ENCODE measurements at regions not wholly inside any gene's neighbourhood (a gene's known extent, or its start where the extent isn't known, plus 50 kb on each side); places are given as distances from the start of the nearest gene placed in this dataset.

- TF ChIP-seq FOXK2 (IDR thresholded peaks at IDR 0.05): no peak
- TF ChIP-seq ZNF622 (IDR thresholded peaks at IDR 0.05): no peak
- no peak for TF ChIP-seq STAT3 (IDR thresholded peaks at IDR 0.05; ENCODE audit: low read depth, low read length)
- no peak for TF ChIP-seq RCOR1 (conservative IDR thresholded peaks at IDR 0.05; ENCODE audit: low read depth, low read length)
- TF ChIP-seq TCF3 (IDR thresholded peaks at IDR 0.05; ENCODE audit: borderline replicate concordance, insufficient read depth, low read depth, low read length): no peak
- TF ChIP-seq SUZ12 (IDR thresholded peaks at IDR 0.05; ENCODE audit: unreplicated experiment): no peak
Measured at GRCh38 chr7:13144673-13145072, 457.2 kb downstream of the ARL4A start (continued).

DNA sequence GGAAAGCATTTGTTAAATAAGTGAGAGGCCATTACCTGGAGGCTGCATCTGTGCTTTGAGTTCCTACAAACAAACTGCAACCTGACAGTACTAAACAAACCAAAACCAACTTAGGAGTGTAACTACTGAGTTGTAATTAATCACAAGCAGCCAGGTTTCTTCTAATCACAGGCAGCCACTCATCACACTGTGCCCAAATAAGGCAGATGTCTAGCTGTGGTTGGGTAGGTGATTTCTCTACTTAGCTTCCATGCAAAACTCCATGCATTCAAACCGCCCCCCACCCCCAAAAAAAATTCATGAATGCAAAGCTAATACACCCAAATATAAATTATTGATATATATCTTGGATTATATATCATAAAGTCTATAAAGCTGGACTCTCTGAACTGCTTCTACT is 461.1 kb downstream of the ARL4A start:
- H3K4me2 ChIP-seq (ENCODE audit: control insufficient read depth, insufficient read depth): no peak overlapping the region
- no peaks in the 10 kb centered on the region for H4K20me1 ChIP-seq (ENCODE audit: control insufficient read depth, insufficient read depth)
- RAD21 ChIA-PET (ENCODE audit: unreplicated experiment): no interaction called here
- H3K9me3 ChIP-seq (replicated peaks; ENCODE audit: control insufficient read depth, insufficient read depth, low read length): no peaks in the 10 kb centered on the region
- 0% methylated on average over 1 of the region's 1 CpG for WGBS (ENCODE audit: insufficient coverage, insufficient replicate concordance, low lambda C conversion rate, missing lambda C conversion rate)
- no peaks in the 10 kb centered on the region for H3K79me2 ChIP-seq (ENCODE audit: control insufficient read depth, insufficient read depth, low read length)
- H3K9ac ChIP-seq (ENCODE audit: control insufficient read depth, insufficient read depth, low read length): no peak overlapping the region
- H3K4me3 ChIP-seq: no peak overlapping the region
- DNase-seq (ENCODE audit: low read depth, low spot score) (no peak), FAIRE-seq (no peak), ATAC-seq (no peak)
- no TSS peak for BruUV-seq (replicated peaks)
- intact Hi-C loops (cut with micrococcal nuclease; ENCODE audit: unreplicated experiment): no loop called here
- no peak overlapping the region for H3K27ac ChIP-seq (ENCODE audit: control insufficient read depth, insufficient read depth)
- H3K36me3 ChIP-seq (ENCODE audit: control insufficient read depth in 2 of 2, insufficient read depth in 2 of 2, low read length in 1 of 2): no peaks in the 10 kb centered on the region
- SMC1A ChIA-PET (ENCODE audit: uncharacterized antibody, unreplicated experiment): interaction anchor here (0.7 kb wide), 1 partner anchor 12 kb away, joined by 3 read pairs; no protein-coding TSS in a partner anchor
- H3K4me1 ChIP-seq (ENCODE audit: control insufficient read depth, insufficient read depth, low read length): no peaks in the 10 kb centered on the region
- CTCF ChIA-PET: no interaction called here
- H2AFZ ChIP-seq (ENCODE audit: control insufficient read depth, low read depth, low read length): no peak overlapping the region
- H3K27me3 ChIP-seq (replicated peaks in 1 of 2; ENCODE audit: control insufficient read depth in 2 of 2, insufficient read depth in 2 of 2, low read length in 1 of 2): no peaks in the 10 kb centered on the region
- POLR2A ChIA-PET: no interaction called here
- in situ Hi-C loops (cut with MboI): no loop called here
- TF ChIP-seq, protein P1, sequence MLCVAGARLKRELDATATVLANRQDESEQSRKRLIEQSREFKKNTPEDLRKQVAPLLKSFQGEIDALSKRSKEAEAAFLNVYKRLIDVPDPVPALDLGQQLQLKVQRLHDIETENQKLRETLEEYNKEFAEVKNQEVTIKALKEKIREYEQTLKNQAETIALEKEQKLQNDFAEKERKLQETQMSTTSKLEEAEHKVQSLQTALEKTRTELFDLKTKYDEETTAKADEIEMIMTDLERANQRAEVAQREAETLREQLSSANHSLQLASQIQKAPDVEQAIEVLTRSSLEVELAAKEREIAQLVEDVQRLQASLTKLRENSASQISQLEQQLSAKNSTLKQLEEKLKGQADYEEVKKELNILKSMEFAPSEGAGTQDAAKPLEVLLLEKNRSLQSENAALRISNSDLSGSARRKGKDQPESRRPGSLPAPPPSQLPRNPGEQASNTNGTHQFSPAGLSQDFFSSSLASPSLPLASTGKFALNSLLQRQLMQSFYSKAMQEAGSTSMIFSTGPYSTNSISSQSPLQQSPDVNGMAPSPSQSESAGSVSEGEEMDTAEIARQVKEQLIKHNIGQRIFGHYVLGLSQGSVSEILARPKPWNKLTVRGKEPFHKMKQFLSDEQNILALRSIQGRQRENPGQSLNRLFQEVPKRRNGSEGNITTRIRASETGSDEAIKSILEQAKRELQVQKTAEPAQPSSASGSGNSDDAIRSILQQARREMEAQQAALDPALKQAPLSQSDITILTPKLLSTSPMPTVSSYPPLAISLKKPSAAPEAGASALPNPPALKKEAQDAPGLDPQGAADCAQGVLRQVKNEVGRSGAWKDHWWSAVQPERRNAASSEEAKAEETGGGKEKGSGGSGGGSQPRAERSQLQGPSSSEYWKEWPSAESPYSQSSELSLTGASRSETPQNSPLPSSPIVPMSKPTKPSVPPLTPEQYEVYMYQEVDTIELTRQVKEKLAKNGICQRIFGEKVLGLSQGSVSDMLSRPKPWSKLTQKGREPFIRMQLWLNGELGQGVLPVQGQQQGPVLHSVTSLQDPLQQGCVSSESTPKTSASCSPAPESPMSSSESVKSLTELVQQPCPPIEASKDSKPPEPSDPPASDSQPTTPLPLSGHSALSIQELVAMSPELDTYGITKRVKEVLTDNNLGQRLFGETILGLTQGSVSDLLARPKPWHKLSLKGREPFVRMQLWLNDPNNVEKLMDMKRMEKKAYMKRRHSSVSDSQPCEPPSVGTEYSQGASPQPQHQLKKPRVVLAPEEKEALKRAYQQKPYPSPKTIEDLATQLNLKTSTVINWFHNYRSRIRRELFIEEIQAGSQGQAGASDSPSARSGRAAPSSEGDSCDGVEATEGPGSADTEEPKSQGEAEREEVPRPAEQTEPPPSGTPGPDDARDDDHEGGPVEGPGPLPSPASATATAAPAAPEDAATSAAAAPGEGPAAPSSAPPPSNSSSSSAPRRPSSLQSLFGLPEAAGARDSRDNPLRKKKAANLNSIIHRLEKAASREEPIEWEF (IDR thresholded peaks at IDR 0.05; ENCODE audit: insufficient replicate concordance, low read depth, low read length): no peak
- no peak for TF ChIP-seq STAT3 (IDR thresholded peaks at IDR 0.05; ENCODE audit: low read depth, low read length)
- TF ChIP-seq TCF3 (IDR thresholded peaks at IDR 0.05; ENCODE audit: borderline replicate concordance, insufficient read depth, low read depth, low read length): no peak
- TF ChIP-seq ZSCAN29 (IDR thresholded peaks at IDR 0.05): no peak
- no peak for TF ChIP-seq CHD1 (IDR thresholded peaks at IDR 0.05; ENCODE audit: low read depth, low read length)
- no peak for TF ChIP-seq ZNF384 (IDR thresholded peaks at IDR 0.05; ENCODE audit: borderline replicate concordance, low read depth, low read length)
- no peak for TF ChIP-seq LARP7 (IDR thresholded peaks at IDR 0.05)
- TF ChIP-seq, protein P2, sequence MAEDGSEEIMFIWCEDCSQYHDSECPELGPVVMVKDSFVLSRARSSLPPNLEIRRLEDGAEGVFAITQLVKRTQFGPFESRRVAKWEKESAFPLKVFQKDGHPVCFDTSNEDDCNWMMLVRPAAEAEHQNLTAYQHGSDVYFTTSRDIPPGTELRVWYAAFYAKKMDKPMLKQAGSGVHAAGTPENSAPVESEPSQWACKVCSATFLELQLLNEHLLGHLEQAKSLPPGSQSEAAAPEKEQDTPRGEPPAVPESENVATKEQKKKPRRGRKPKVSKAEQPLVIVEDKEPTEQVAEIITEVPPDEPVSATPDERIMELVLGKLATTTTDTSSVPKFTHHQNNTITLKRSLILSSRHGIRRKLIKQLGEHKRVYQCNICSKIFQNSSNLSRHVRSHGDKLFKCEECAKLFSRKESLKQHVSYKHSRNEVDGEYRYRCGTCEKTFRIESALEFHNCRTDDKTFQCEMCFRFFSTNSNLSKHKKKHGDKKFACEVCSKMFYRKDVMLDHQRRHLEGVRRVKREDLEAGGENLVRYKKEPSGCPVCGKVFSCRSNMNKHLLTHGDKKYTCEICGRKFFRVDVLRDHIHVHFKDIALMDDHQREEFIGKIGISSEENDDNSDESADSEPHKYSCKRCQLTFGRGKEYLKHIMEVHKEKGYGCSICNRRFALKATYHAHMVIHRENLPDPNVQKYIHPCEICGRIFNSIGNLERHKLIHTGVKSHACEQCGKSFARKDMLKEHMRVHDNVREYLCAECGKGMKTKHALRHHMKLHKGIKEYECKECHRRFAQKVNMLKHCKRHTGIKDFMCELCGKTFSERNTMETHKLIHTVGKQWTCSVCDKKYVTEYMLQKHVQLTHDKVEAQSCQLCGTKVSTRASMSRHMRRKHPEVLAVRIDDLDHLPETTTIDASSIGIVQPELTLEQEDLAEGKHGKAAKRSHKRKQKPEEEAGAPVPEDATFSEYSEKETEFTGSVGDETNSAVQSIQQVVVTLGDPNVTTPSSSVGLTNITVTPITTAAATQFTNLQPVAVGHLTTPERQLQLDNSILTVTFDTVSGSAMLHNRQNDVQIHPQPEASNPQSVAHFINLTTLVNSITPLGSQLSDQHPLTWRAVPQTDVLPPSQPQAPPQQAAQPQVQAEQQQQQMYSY (CRISPR knock-in tag; IDR thresholded peaks at IDR 0.05): no peak
- TF ChIP-seq NFYA (IDR thresholded peaks at IDR 0.05; ENCODE audit: borderline replicate concordance, low read depth, low read length): no peak
- no peak for TF ChIP-seq SPI1 (IDR thresholded peaks at IDR 0.05; ENCODE audit: borderline replicate concordance, insufficient read depth, low read depth, low read length)
- TF ChIP-seq FOS (IDR thresholded peaks at IDR 0.05; ENCODE audit: borderline replicate concordance, extremely low read depth, insufficient read length): no peak

All from GM12878 (cell line).